Calu3 (cell line): ENCODE measurements at regions not wholly inside any gene's neighbourhood (a gene's known extent, or its start where the extent isn't known, plus 50 kb on each side); places are given as distances from the start of the nearest gene placed in this dataset.
"Not testable (repeated sequence)": the region's sequence is repeated elsewhere in the genome, so short reads cannot be mapped to it uniquely, and the experiment has no call there.

ENCODE experiments used
- BruUV-seq: library from RNA; stranded (reverse); fragments of 400-500 nt; replicated peaks from 2 replicates; lab custom pipeline; 2021; lab: Mats Ljungman, UMichigan
- CTCF ChIA-PET: fragments of 300-600 bp; sonication (Branson Sonifier 250); formaldehyde crosslinking; loops from one replicate; lab custom pipeline; 2022; ENCODE audit warnings: antibody characterized with exemption; lab: Charles Lee
- DNase-seq: peaks from one replicate; pipeline ENCODE4 v3.0.0; 2022
- H3K27ac Mint-ChIP-seq: one replicate; pipeline ENCODE4 v1.8.0; 2022; ENCODE audit warnings: mixed read lengths; ENCODE audit not compliant: unreplicated experiment
- H3K27me3 Mint-ChIP-seq: one replicate; pipeline ENCODE4 v1.8.0; 2022; ENCODE audit warnings: mixed read lengths; ENCODE audit not compliant: unreplicated experiment
- H3K36me3 Mint-ChIP-seq: one replicate; pipeline ENCODE4 v1.8.0; 2022; ENCODE audit warnings: mild to moderate bottlenecking, moderate library complexity, mixed read lengths; ENCODE audit not compliant: insufficient read depth, unreplicated experiment
- H3K4me1 Mint-ChIP-seq: one replicate; pipeline ENCODE4 v1.8.0; 2022; ENCODE audit warnings: mild to moderate bottlenecking, low read depth, mixed read lengths; ENCODE audit not compliant: unreplicated experiment
- H3K4me3 Mint-ChIP-seq: one replicate; pipeline ENCODE4 v1.8.0; 2022; ENCODE audit warnings: mild to moderate bottlenecking, low read depth, moderate library complexity, mixed read lengths; ENCODE audit not compliant: unreplicated experiment
- H3K9me3 Mint-ChIP-seq: one replicate; pipeline ENCODE4 v1.8.0; 2022; ENCODE audit warnings: low read depth, mixed read lengths; ENCODE audit not compliant: unreplicated experiment
- intact Hi-C: fragments of 100-400 bp; cut with micrococcal nuclease; formaldehyde crosslinking; loops from one replicate; pipeline ENCODE4 v1.10.0; 2022; ENCODE audit not compliant: unreplicated experiment
- TF ChIP-seq, protein P1 (sequence below): fragments of 200-600 bp; IDR thresholded peaks from one replicate; pipeline ENCODE4 v1.8.0; 2022; ENCODE audit warnings: antibody characterized with exemption; ENCODE audit not compliant: unreplicated experiment

DNA sequence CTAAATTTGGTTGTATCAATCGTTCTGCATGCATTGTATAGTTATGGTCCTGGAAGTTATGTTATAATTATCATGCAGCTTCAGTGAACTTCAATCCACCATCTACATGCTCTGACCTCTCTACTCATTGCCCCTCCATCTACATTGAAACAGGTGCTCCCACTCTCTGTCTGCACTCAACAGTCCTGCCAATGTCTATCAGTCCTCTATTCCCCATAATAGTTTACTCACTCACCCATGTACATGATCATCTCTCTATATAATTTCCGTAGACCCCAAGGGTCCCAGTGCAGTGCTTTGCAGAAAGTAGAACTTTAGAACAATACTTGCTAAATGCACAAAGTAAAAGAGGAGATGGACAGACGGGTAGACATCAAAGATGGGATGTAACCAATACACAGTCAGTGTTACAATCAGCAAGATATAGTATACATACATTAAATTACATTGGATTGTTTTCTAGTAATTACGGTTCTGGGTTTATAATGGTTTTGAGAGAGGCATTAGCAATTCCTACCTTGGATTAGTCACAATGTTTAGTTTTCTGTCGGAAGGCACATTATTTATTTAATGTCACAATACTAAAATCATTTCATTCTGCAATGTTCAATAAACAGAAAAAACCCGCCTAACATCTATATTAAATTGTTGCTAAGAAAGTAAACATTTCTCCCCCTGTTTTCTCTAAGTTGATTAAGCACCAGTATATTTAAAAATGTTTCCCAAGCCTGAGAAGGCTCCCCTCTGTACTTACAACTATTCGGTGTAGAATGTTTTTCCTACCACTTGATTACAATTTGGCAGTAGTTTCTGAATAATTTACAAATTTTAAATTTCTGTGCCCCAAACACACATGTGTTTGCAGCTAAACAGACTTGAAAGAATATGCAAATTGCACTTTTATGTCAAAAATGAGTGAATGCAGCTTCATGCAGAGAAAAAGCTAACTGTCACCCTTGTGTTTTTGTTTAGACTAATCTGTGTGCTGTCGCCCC lies 94.4 kb upstream of the SIX2 start:
- CTCF ChIA-PET = no interaction called here
- no peaks in the 10 kb centered on the region for H3K27me3 Mint-ChIP-seq

DNA sequence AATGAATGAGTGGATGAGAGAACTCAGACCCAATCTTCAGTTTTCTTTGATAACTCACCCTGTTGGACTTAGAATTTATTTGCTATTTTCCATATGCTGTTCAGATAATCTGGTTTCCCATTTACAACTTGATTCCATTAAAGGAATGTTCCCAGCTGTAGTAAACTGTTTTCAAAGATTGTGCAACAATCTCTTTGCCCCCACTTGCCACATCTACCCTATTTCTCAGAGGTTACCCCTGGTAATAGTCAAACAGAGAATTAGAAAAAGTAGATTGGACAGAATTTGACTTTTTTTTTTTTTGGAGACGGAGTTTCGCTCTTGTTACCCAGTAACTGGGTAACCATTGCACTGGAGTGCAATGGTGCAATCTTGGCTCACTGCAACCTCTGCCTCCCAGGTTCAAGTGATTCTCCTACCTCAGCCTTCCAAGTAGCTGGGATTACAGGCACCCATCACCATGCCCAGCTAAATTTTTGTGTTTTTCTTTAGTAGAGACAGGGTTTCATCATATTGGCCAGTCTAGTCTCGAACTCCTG lies 93.4 kb upstream of the SIX2 start:
- H3K27me3 Mint-ChIP-seq = no peaks in the 10 kb centered on the region
- no peaks in the 10 kb centered on the region for H3K9me3 Mint-ChIP-seq
- no peak for DNase-seq
- no TSS peak for BruUV-seq
- H3K4me1 Mint-ChIP-seq = no peaks in the 10 kb centered on the region
- no peak overlapping the region for H3K27ac Mint-ChIP-seq
- no peaks in the 10 kb centered on the region for H3K36me3 Mint-ChIP-seq
- no peak overlapping the region for H3K4me3 Mint-ChIP-seq
- intact Hi-C loops = no loop called here
- TF ChIP-seq, protein P1, sequence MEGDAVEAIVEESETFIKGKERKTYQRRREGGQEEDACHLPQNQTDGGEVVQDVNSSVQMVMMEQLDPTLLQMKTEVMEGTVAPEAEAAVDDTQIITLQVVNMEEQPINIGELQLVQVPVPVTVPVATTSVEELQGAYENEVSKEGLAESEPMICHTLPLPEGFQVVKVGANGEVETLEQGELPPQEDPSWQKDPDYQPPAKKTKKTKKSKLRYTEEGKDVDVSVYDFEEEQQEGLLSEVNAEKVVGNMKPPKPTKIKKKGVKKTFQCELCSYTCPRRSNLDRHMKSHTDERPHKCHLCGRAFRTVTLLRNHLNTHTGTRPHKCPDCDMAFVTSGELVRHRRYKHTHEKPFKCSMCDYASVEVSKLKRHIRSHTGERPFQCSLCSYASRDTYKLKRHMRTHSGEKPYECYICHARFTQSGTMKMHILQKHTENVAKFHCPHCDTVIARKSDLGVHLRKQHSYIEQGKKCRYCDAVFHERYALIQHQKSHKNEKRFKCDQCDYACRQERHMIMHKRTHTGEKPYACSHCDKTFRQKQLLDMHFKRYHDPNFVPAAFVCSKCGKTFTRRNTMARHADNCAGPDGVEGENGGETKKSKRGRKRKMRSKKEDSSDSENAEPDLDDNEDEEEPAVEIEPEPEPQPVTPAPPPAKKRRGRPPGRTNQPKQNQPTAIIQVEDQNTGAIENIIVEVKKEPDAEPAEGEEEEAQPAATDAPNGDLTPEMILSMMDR = no peak
- CTCF ChIA-PET = no interaction called here

More for the DNA sequence above, 94.4 kb upstream of the SIX2 start:
- DNase-seq = no peak
- intact Hi-C loops = no loop called here
- H3K27ac Mint-ChIP-seq = no peak overlapping the region
- BruUV-seq = no TSS peak
- H3K9me3 Mint-ChIP-seq = no peaks in the 10 kb centered on the region
- H3K36me3 Mint-ChIP-seq = no peaks in the 10 kb centered on the region
- H3K4me3 Mint-ChIP-seq = no peak overlapping the region
- H3K4me1 Mint-ChIP-seq = no peaks in the 10 kb centered on the region
- TF ChIP-seq, protein P1 = no peak

DNA sequence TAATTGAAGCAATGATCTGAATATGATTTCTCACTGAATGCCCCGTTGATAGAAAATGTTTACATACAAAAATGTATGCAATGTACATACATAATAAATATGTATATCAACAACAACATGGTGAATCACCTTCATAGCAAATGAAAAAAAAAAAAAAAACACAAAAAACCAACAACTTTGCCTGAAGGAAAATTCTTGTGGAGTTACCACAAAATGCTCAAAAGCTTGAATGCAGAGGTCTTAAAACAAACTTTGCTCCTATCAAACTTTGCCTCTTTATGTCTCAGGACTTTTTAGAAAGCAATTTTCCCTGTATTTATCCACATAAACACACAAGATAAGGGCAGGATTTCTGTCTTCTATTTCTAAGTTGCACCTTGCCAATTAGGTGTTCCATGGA lies 92.9 kb upstream of the SIX2 start:
- TF ChIP-seq, protein P1 = no peak
- H3K9me3 Mint-ChIP-seq = no peaks in the 10 kb centered on the region
- no peak overlapping the region for H3K27ac Mint-ChIP-seq
- no peak overlapping the region for H3K4me3 Mint-ChIP-seq
- no peaks in the 10 kb centered on the region for H3K4me1 Mint-ChIP-seq
- no peaks in the 10 kb centered on the region for H3K27me3 Mint-ChIP-seq
- no peaks in the 10 kb centered on the region for H3K36me3 Mint-ChIP-seq
- CTCF ChIA-PET = no interaction called here
- no TSS peak for BruUV-seq
- intact Hi-C loops = no loop called here
- no peak for DNase-seq

DNA sequence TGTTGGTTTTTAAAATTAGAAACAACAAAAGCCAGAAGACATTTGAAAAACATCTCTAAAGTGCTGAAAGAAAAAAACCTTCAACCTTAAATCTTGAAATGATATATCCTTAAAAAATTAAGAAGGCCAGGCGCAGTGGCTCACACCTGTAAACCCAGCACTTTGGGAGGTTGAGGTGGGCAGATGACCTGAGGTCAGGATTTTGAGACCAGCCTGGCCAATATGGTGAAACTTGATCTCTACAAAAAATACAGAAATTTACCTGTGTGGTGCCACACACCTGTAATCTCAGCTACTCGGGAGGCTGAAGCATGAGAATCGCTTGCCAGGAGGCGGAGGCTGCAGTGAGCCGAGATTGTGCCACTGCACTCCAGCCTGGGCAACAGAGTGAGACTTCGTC lies 87.7 kb upstream of the SIX2 start:
- H3K4me3 Mint-ChIP-seq = no peak overlapping the region
- DNase-seq = no peak
- no peaks in the 10 kb centered on the region for H3K4me1 Mint-ChIP-seq
- no peaks in the 10 kb centered on the region for H3K36me3 Mint-ChIP-seq
- H3K9me3 Mint-ChIP-seq = no peaks in the 10 kb centered on the region
- H3K27ac Mint-ChIP-seq = no peak overlapping the region
- TF ChIP-seq, protein P1 = no peak
- BruUV-seq = no TSS peak
- H3K27me3 Mint-ChIP-seq = peaks cover 18% of the 10 kb centered on the region
- CTCF ChIA-PET = no interaction called here
- intact Hi-C loops = no loop called here

DNA sequence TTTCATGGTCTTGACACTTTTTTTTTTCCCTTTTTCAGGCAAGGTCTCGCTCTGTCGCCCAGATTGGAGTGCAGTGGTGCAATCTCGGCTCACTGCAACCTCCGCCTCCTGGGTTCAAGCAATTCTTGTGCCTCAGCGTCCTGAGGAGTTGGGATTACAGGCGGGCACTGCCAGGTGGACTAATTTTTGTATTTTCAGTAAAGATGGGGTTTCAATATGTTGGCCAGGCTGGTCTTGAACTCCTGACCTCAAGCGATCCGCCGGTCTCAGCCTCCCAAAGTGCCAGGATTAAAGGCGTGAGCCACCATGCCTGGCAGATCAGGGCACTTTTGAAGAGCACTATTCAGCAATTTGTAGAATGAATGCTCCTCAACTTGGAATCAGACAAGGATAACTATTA lies 86.8 kb upstream of the SIX2 start:
- BruUV-seq, DNase-seq, H3K4me3 Mint-ChIP-seq, H3K4me1 Mint-ChIP-seq, intact Hi-C loops, H3K36me3 Mint-ChIP-seq, H3K9me3 Mint-ChIP-seq, CTCF ChIA-PET, H3K27ac Mint-ChIP-seq: not testable (repeated sequence)
- H3K27me3 Mint-ChIP-seq = peaks cover 18% of the 10 kb centered on the region
